Tibial nerve (tissue), 4 donors: ENCODE measurements at regions not wholly inside any gene's neighbourhood (a gene's known extent, or its start where the extent isn't known, plus 50 kb on each side); places are given as distances from the start of the nearest gene placed in this dataset.

Experiments
- CTCF ChIP-seq, 5 experiments: fragments of 200-600 bp in 3 of 5; fragments of 450-650 bp in 2 of 5; sonication (generic) in 3 of 5; IDR thresholded peaks; one replicate each; pipeline ENCODE4 v1.5.1; 2016 to 2019; ENCODE audit warnings: antibody characterized with exemption in 5 of 5, mild to moderate bottlenecking in 3 of 5, moderate library complexity in 2 of 5
- EP300 ChIP-seq, 2 donors: sonication (generic); formaldehyde crosslinking; IDR thresholded peaks; one replicate each; pipeline ENCODE4 v1.6.1; 2017; ENCODE audit warnings: antibody characterized with exemption in 2 of 2, mild to moderate bottlenecking in 1 of 2
- POLR2A ChIP-seq, 2 donors: fragments of 450-650 bp; IDR thresholded peaks; one replicate each; pipeline ENCODE4 v1.6.1; 2017; ENCODE audit warnings: antibody characterized with exemption in 2 of 2, mild to moderate bottlenecking in 2 of 2, moderate library complexity in 2 of 2

GRCh38 chr7:19973581-19973980, 200.2 kb upstream of the TMEM196 start:
- no peak for TF ChIP-seq CTCF (IDR thresholded peaks at IDR 0.05)
- TF ChIP-seq POLR2A (IDR thresholded peaks at IDR 0.05), result no peak
- TF ChIP-seq EP300 (IDR thresholded peaks at IDR 0.05), result no peak
